CD14-positive monocyte (primary cell): ENCODE measurements at regions not wholly inside any gene's neighbourhood (a gene's known extent, or its start where the extent isn't known, plus 50 kb on each side); places are given as distances from the start of the nearest gene placed in this dataset.

ENCODE experiments used
- DNase-seq, 3 donors: peaks; one replicate each; pipeline ENCODE4 v3.0.0-alpha.2; 2011 to 2022
- H2AFZ ChIP-seq: 2 replicates; pipeline ENCODE4 v1.6.0; 2012; ENCODE audit warnings: mild to moderate bottlenecking, low read depth, low read length, inconsistent platforms; ENCODE audit not compliant: insufficient read depth, poor library complexity, severe bottlenecking
- H3K27ac ChIP-seq, 2 donors: 1 replicate in 1 of 2; 2 replicates in 1 of 2; pipeline ENCODE4 v1.5.1; 2012 to 2013; ENCODE audit warnings: low read length in 2 of 2, control low read depth in 1 of 2, inconsistent platforms in 1 of 2, low read depth in 1 of 2, mild to moderate bottlenecking in 1 of 2
- H3K27me3 ChIP-seq, 2 donors: one replicate each; pipeline versions ENCODE4 v1.6.0 to v1.6.1; 2011 to 2013; ENCODE audit warnings: low read length in 2 of 2; ENCODE audit not compliant: control insufficient read depth in 2 of 2, insufficient read depth in 2 of 2
- H3K36me3 ChIP-seq, 2 donors: replicated peaks in 1 of 2; 1 replicate in 1 of 2; 2 replicates in 1 of 2; pipeline versions ENCODE4 v1.5.1 to v1.6.1; 2012 to 2013; ENCODE audit warnings: low read length in 2 of 2, control low read depth in 1 of 2, inconsistent platforms in 1 of 2, mild to moderate bottlenecking in 1 of 2; ENCODE audit not compliant: insufficient read depth in 2 of 2, control insufficient read depth in 1 of 2
- H3K4me1 ChIP-seq, 2 donors: 1 replicate in 1 of 2; 2 replicates in 1 of 2; pipeline versions ENCODE4 v1.5.1 to v1.6.1; 2012 to 2013; ENCODE audit warnings: low read length in 2 of 2, control low read depth in 1 of 2, inconsistent platforms in 1 of 2, mild to moderate bottlenecking in 1 of 2, moderate library complexity in 1 of 2; ENCODE audit not compliant: insufficient read depth in 2 of 2, control insufficient read depth in 1 of 2
- H3K4me2 ChIP-seq: replicated peaks from 2 replicates; pipeline ENCODE3; 2012; ENCODE audit warnings: low read length, moderate library complexity, mild to moderate bottlenecking; ENCODE audit not compliant: poor library complexity, severe bottlenecking; ENCODE audit errors: extremely low read depth
- H3K4me3 ChIP-seq, 3 experiments: fragments of 200-600 bp in 1 of 3; sonication (generic) in 1 of 3; replicated peaks in 1 of 3; 1 replicate in 2 of 3; 2 replicates in 1 of 3; pipeline ENCODE4 v1.5.1; 2011 to 2013; ENCODE audit warnings: low read length in 3 of 3, mild to moderate bottlenecking in 3 of 3, control low read depth in 2 of 3, low read depth in 2 of 3, inconsistent platforms in 1 of 3, moderate library complexity in 1 of 3
- H3K79me2 ChIP-seq: 2 replicates; pipeline ENCODE4 v1.6.0; 2012; ENCODE audit warnings: mild to moderate bottlenecking, control low read depth, inconsistent platforms, low read length, moderate library complexity; ENCODE audit not compliant: insufficient read depth
- H3K9ac ChIP-seq: 2 replicates; pipeline ENCODE4 v1.6.0; 2017; ENCODE audit warnings: low read length, mild to moderate bottlenecking; ENCODE audit not compliant: insufficient read depth, poor library complexity, severe bottlenecking
- H3K9me3 ChIP-seq, 2 donors: replicated peaks in 1 of 2; 1 replicate in 1 of 2; 2 replicates in 1 of 2; pipeline versions ENCODE4 v1.5.1 to v1.6.1; 2012 to 2013; ENCODE audit warnings: low read length in 2 of 2, control low read depth in 1 of 2; ENCODE audit not compliant: control insufficient read depth in 1 of 2, insufficient read depth in 1 of 2
- H4K20me1 ChIP-seq: 2 replicates; pipeline ENCODE4 v1.6.0; 2012; ENCODE audit warnings: mild to moderate bottlenecking, low read length, control low read depth, moderate library complexity; ENCODE audit not compliant: insufficient read depth
- H3K27ac Mint-ChIP-seq, 7 donors: one replicate each; pipeline ENCODE4 v1.8.0; 2020; ENCODE audit warnings: mild to moderate bottlenecking in 7 of 7, mixed read lengths in 7 of 7, moderate library complexity in 6 of 7, inconsistent platforms in 2 of 7
- H3K27me3 Mint-ChIP-seq, 3 donors: one replicate each; pipeline ENCODE4 v1.8.0; 2021 to 2022; ENCODE audit warnings: low read depth in 3 of 3, mild to moderate bottlenecking in 3 of 3, mixed read lengths in 3 of 3, moderate library complexity in 3 of 3, inconsistent platforms in 1 of 3
- H3K36me3 Mint-ChIP-seq, 2 donors: one replicate each; pipeline ENCODE4 v1.8.0; 2020; ENCODE audit warnings: mixed read lengths in 2 of 2, inconsistent platforms in 1 of 2, mild to moderate bottlenecking in 1 of 2
- H3K4me1 Mint-ChIP-seq: one replicate; pipeline ENCODE4 v1.8.0; 2020; ENCODE audit warnings: mild to moderate bottlenecking, mixed read lengths
- H3K4me3 Mint-ChIP-seq, 2 donors: one replicate each; pipeline ENCODE4 v1.8.0; 2020; ENCODE audit warnings: mild to moderate bottlenecking in 2 of 2, mixed read lengths in 2 of 2, moderate library complexity in 1 of 2
- H3K9me3 Mint-ChIP-seq, 7 donors: one replicate each; pipeline ENCODE4 v1.8.0; 2020 to 2022; ENCODE audit warnings: mixed read lengths in 7 of 7, mild to moderate bottlenecking in 6 of 7, moderate library complexity in 6 of 7, inconsistent platforms in 2 of 7
- WGBS: methylation state at CpG from one replicate; pipeline ENCODE4 v1.1.5; 2013; ENCODE audit warnings: missing lambda C conversion rate; ENCODE audit not compliant: insufficient coverage; 5-methylcytosine and 5-hydroxymethylcytosine counted together
- intact Hi-C, 2 donors: fragments of 100-400 bp; cut with micrococcal nuclease; formaldehyde crosslinking; loops; one replicate each; pipeline versions ENCODE4 v1.15.0 to v1.15.1; 2023
- TF ChIP-seq, protein P1 (sequence below): fragments of 200-600 bp; IDR thresholded peaks from one replicate; pipeline ENCODE4 v1.8.0; 2022; ENCODE audit warnings: antibody characterized with exemption, mild to moderate bottlenecking

DNA sequence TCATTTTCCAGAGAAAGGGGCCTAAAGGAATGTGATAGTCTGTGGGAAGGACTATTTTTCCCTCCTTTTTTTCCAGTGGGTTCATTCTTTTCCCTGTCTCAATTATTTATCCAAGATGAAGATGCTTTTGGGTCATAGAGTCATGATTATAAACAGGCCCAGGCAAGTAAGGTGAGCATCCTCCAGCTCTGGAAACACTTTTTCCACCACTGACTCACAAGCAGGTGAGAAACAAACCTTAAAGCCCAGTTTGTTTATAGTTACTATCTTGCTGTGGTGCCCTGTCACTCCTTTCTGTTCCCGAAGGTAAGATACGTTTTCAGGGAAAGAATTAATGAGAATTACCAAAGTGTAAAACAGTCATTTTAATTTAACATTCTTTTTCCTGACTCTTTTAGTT, 107.7 kb upstream of the IFNG-AS1 start:
- Histone ChIP-seq H3K27ac (no peak overlapping the region), H3K4me2 (no peak overlapping the region), H3K9ac (no peak overlapping the region), H3K9me3 (no peaks in the 10 kb centered on the region), H3K79me2 (no peaks in the 10 kb centered on the region), H4K20me1 (no peaks in the 10 kb centered on the region), H3K27me3 (peaks cover 0 to 2% of the 10 kb centered on the region in 2 donors), H3K4me3 (no peak overlapping the region), H3K4me1 (no peaks in the 10 kb centered on the region), H2AFZ (no peak overlapping the region), H3K36me3 (no peaks in the 10 kb centered on the region)
- no peak for DNase-seq
- no CpG with 5 or more reads among the region's 2 CpGs for WGBS
- Mint-ChIP-seq H3K36me3 (no peaks in the 10 kb centered on the region), H3K27me3 (peaks cover 0 to 6% (median 1%) of the 10 kb centered on the region in 3 donors), H3K27ac (no peak overlapping the region), H3K4me1 (no peaks in the 10 kb centered on the region), H3K9me3 (peaks cover 0 to 7% (median 0%) of the 10 kb centered on the region in 7 donors), H3K4me3 (no peak overlapping the region)
- intact Hi-C loops = no loop called here
- TF ChIP-seq, protein P1, sequence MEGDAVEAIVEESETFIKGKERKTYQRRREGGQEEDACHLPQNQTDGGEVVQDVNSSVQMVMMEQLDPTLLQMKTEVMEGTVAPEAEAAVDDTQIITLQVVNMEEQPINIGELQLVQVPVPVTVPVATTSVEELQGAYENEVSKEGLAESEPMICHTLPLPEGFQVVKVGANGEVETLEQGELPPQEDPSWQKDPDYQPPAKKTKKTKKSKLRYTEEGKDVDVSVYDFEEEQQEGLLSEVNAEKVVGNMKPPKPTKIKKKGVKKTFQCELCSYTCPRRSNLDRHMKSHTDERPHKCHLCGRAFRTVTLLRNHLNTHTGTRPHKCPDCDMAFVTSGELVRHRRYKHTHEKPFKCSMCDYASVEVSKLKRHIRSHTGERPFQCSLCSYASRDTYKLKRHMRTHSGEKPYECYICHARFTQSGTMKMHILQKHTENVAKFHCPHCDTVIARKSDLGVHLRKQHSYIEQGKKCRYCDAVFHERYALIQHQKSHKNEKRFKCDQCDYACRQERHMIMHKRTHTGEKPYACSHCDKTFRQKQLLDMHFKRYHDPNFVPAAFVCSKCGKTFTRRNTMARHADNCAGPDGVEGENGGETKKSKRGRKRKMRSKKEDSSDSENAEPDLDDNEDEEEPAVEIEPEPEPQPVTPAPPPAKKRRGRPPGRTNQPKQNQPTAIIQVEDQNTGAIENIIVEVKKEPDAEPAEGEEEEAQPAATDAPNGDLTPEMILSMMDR = no peak

DNA sequence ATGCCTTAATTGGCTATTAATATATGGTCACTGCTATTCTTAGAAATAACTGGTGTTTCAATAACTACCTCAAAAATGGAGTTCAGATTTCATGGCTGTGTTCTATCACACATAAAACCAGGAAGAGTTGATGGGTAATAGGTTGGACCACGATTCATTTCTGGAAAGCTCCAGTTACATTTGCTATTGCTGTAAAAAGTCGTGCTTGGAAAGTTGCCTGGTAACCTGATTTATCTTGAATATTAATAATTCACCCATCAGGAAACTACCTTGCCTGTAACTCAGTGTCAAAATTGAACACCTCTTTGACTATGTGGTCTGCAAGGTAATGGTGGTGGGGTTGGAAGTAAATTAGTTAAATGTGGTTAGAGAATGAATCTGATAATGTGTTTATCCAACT, 104.7 kb upstream of the IFNG-AS1 start:
- Mint-ChIP-seq H3K9me3 (no peaks in the 10 kb centered on the region), H3K4me3 (no peak overlapping the region), H3K27me3 (peaks cover 2 to 5% (median 5%) of the 10 kb centered on the region in 3 donors), H3K36me3 (no peaks in the 10 kb centered on the region), H3K27ac (no peak overlapping the region), H3K4me1 (no peaks in the 10 kb centered on the region)
- no peak overlapping the region for H2AFZ ChIP-seq
- H3K9me3 ChIP-seq = no peaks in the 10 kb centered on the region
- H3K4me1 ChIP-seq = no peaks in the 10 kb centered on the region
- intact Hi-C loops = no loop called here
- no peaks in the 10 kb centered on the region for H3K36me3 ChIP-seq
- TF ChIP-seq, protein P1 = no peak
- no peak overlapping the region for H3K4me3 ChIP-seq
- H3K4me2 ChIP-seq = no peak overlapping the region
- H3K27me3 ChIP-seq = peaks cover 0 to 2% of the 10 kb centered on the region in 2 donors
- no peaks in the 10 kb centered on the region for H3K79me2 ChIP-seq
- H3K9ac ChIP-seq = no peak overlapping the region
- H3K27ac ChIP-seq = no peak overlapping the region
- no CpG with 5 or more reads among the region's 2 CpGs for WGBS
- DNase-seq = no peak
- no peaks in the 10 kb centered on the region for H4K20me1 ChIP-seq
